Heart left ventricle (tissue), 16 donors: ENCODE measurements at regions not wholly inside any gene's neighbourhood (a gene's known extent, or its start where the extent isn't known, plus 50 kb on each side); places are given as distances from the start of the nearest gene placed in this dataset.

Source experiments
- ATAC-seq, 4 donors: fragments of 200-7000 bp; cut with Tn5 transposase; one replicate each; pipeline ENCODE4 v1.9.1; 2020 to 2022; ENCODE audit warnings: moderate library complexity in 4 of 4, mild to moderate bottlenecking in 3 of 4, moderate number of reproducible peaks in 1 of 4
- DNase-seq, 5 donors: peaks; one replicate each; pipeline ENCODE4 v3.0.0-alpha.2; 2020
- H3K27ac ChIP-seq, 12 donors: fragments of 200-600 bp; sonication (generic) in 4 of 12; one replicate each; pipeline versions ENCODE4 v1.5.0 to v1.8.0; 2016 to 2022; ENCODE audit warnings: mild to moderate bottlenecking in 2 of 12
- H3K27me3 ChIP-seq, 9 donors: fragments of 200-600 bp; sonication (generic) in 2 of 9; one replicate each; pipeline versions ENCODE4 v1.5.1 to v1.8.0; 2016 to 2022; ENCODE audit warnings: mild to moderate bottlenecking in 3 of 9
- H3K36me3 ChIP-seq, 9 donors: fragments of 200-600 bp; sonication (generic) in 2 of 9; one replicate each; pipeline versions ENCODE4 v1.5.0 to v1.8.0; 2018 to 2022; ENCODE audit warnings: mild to moderate bottlenecking in 2 of 9
- H3K4me1 ChIP-seq, 12 donors: fragments of 200-600 bp; sonication (generic) in 4 of 12; one replicate each; pipeline versions ENCODE4 v1.5.0 to v1.8.0; 2016 to 2022; ENCODE audit warnings: mild to moderate bottlenecking in 3 of 12
- H3K4me3 ChIP-seq, 12 donors: fragments of 200-600 bp; sonication (generic) in 4 of 12; one replicate each; pipeline versions ENCODE4 v1.5.0 to v1.8.0; 2017 to 2022; ENCODE audit warnings: mild to moderate bottlenecking in 9 of 12, moderate library complexity in 4 of 12
- H3K9me3 ChIP-seq, 12 donors: fragments of 200-600 bp; sonication (generic) in 4 of 12; one replicate each; pipeline versions ENCODE4 v1.5.0 to v1.8.0; 2016 to 2022; ENCODE audit warnings: mild to moderate bottlenecking in 1 of 12
- POLR2A ChIP-seq, 2 donors: fragments of 450-650 bp; IDR thresholded peaks; one replicate each; pipeline ENCODE4 v1.6.1; 2017; ENCODE audit warnings: antibody characterized with exemption in 2 of 2, mild to moderate bottlenecking in 2 of 2, moderate library complexity in 2 of 2
- WGBS, 4 donors: extraction: QIAGEN DNeasy Blood & Tissue Kit in 2 of 4; methylation state at CpG; one replicate each; pipeline versions ENCODE4 v1.1.5 to v1.1.7; 2013 to 2018; 5-methylcytosine and 5-hydroxymethylcytosine counted together
- intact Hi-C, 10 donors: fragments of 100-400 bp; cut with DNase I; formaldehyde crosslinking; loops; one replicate each; pipeline versions ENCODE4 v1.11.1 to v1.14.2; 2022
- TF ChIP-seq, protein P1 (sequence below), 12 donors: fragments of 200-600 bp; sonication (generic) in 4 of 12; IDR thresholded peaks; one replicate each; pipeline versions ENCODE4 v1.5.0 to v1.8.0; 2018 to 2022; ENCODE audit warnings: antibody characterized with exemption in 12 of 12, mild to moderate bottlenecking in 5 of 12
- donor health status: ischemic (EF 13 %, LVEDD 7.1; RV severe dilation, severe dysfunction).
- donor health status: healthy with polysubstance abuse.
- donor health status: DM: no; HTN: yes; CAD: no.
- donor health status: DM: no; HTN: no; CAD: no.
- donor health status: ischemic (EF 25% LVEDD 6.9; RV normal size, moderate dysfunction).
- donor health status: ischemic (EF 25% LVEDD 5.7; RV mildly dilated, moderate dysfunction).
- donor health status: healthy.
- donor health status: DM: yes; HTN: yes; CAD: no.
- donor health status: ischemic (EF 35%, LVEDD 5.7; RV mildly dilated, moderate dysfunction).
- donor health status: nonischemic (EF 11% LVEDD 7.7; RV severe dilation, severe dysfunction).
- donor health status: DM: yes; HTN: yes; CAD: no.
- donor health status: PGD.
- donor health status: ischemic (EF 29% LVEDD 5.4; RV normal size, mild dysfunction).
- donor health status: nonischemic (EF 23%, LVEDD 6.1; RV moderate dilation, normal function).

DNA sequence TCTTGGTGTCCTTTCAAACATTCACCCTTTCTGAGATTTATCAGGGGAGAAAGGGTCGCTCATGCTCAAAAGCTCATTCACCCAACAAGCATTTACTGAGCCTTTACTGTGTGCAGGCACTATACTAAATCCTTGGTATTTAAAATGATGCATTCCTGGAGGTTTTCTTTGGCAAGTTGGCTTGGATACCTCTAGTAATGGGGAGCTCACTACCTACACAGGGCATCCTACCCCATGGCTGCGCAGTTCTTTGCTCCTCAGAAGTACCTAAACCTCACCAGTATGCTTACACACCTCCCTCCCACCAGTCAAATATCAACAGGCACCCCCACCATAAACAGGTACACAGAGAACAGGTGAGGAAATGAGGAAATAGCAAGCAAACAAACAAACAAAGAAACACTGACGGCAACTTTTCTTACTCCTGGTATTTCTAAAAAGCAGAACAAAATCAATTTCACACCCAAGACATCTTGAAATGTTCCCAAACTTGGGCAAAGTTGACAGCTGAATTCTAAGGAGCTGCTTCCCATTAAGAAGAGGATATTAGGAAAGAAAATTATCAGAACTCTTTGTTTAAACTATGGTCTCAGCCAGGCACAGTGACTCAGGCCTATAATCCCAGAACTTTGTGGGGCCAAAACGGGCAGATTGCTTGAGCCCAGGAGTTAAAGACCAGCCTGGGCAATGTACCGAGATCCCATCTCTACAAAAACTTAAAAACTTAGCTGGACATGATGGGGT, 104.8 kb downstream of the PSMG1 start:
- H3K9me3 ChIP-seq: peaks cover 0 to 6% (median 0%) of the 10 kb centered on the region in 12 donors
- DNase-seq (no peak), ATAC-seq (no peak)
- no peaks in the 10 kb centered on the region for H3K27me3 ChIP-seq
- peak overlapping the region in 1 of 12 donors; percentile 77 for H3K27ac ChIP-seq
- WGBS, 4 donors: 94 to 98% (median 96%) methylated on average over 5 of the region's 5 CpGs
- intact Hi-C loops: loop anchor here in 1 of 10 donors (5.0 kb wide), 1 partner anchor 34 kb away; no protein-coding TSS in a partner anchor
- H3K4me1 ChIP-seq: peaks cover 0 to 41% (median 0%) of the 10 kb centered on the region in 12 donors
- H3K4me3 ChIP-seq: no peak overlapping the region
- H3K36me3 ChIP-seq: no peaks in the 10 kb centered on the region
- TF ChIP-seq POLR2A (IDR thresholded peaks at IDR 0.05): no peak
- TF ChIP-seq, protein P1, sequence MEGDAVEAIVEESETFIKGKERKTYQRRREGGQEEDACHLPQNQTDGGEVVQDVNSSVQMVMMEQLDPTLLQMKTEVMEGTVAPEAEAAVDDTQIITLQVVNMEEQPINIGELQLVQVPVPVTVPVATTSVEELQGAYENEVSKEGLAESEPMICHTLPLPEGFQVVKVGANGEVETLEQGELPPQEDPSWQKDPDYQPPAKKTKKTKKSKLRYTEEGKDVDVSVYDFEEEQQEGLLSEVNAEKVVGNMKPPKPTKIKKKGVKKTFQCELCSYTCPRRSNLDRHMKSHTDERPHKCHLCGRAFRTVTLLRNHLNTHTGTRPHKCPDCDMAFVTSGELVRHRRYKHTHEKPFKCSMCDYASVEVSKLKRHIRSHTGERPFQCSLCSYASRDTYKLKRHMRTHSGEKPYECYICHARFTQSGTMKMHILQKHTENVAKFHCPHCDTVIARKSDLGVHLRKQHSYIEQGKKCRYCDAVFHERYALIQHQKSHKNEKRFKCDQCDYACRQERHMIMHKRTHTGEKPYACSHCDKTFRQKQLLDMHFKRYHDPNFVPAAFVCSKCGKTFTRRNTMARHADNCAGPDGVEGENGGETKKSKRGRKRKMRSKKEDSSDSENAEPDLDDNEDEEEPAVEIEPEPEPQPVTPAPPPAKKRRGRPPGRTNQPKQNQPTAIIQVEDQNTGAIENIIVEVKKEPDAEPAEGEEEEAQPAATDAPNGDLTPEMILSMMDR (IDR thresholded peaks at IDR 0.05): no peak

DNA sequence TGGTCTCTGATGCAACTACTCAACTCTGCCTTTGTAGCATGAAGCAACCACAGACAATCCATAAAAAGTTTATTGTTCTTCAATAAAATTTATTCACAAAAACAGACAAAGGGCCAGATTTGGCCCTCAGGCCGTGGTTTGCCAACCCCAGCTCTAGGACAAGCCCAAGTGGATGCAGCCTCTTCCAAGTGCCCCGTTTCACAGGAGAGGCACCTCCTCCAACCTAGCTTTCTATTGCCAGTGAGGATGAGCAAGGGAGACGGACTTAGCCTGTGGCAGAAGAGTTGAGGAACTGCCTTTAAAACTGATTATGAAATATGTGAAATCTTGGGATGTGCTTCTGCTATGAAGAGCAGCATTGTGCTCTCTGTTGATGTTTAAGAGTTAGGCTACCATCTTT, 105.4 kb downstream of the PSMG1 start:
- Histone ChIP-seq H3K36me3 (no peaks in the 10 kb centered on the region), H3K9me3 (peaks cover 0 to 6% (median 0%) of the 10 kb centered on the region in 12 donors), H3K27ac (no peak overlapping the region), H3K27me3 (no peaks in the 10 kb centered on the region), H3K4me1 (peaks cover 0 to 35% (median under 1%) of the 10 kb centered on the region in 12 donors), H3K4me3 (no peak overlapping the region)
- no peak for ATAC-seq
- DNase-seq: no peak
- intact Hi-C loops: loop anchor here in 1 of 10 donors (5.0 kb wide), 1 partner anchor 34 kb away; no protein-coding TSS in a partner anchor
- no peak for TF ChIP-seq POLR2A (IDR thresholded peaks at IDR 0.05)
- TF ChIP-seq, protein P1 (IDR thresholded peaks at IDR 0.05): no peak
- 75 to 94% (median 94%) methylated on average over 3 of the region's 3 CpGs for WGBS, 4 donors

DNA sequence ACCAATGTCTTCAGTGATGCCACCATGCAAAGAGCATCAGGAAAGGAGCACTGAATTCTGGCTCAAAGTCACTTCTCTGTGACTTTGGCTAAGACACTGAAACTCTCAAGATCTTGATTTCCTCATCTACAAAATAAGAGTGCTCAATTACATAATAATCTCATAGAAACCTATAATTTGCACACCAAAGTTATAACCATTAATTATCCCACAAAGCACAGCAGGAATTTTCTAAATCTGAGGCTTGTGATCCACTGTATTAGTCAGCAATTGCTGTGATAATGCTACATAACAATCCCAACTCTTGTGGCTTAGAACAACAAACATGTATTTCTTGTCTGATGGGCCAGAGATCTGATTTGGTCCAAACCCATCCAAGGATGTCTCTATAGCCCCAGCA, 108.7 kb downstream of the PSMG1 start:
- no peak for ATAC-seq
- intact Hi-C loops: loop anchor here in 1 of 10 donors (5.0 kb wide), 1 partner anchor 342 kb away; no protein-coding TSS in a partner anchor

DNA sequence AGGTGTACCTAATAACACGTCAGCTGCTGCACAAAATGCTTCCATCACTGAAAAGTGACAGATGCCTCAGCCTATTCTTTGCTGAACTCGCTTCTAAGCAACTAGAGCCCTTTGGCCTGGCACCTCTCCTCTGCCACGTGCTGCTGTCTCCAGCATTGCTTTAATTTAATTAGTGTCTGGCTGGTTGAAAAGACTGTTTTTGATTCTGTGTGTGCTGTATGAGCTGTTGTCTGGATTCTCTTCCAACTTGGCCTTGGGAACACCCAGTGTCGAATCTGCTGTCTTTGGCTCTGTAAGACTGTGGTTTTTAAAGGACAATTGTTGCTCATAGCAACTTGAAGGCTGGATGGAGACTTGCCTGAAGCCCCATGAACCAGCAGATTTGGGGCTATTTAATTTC, 109.5 kb downstream of the PSMG1 start:
- H3K9me3 ChIP-seq: peaks cover 0 to 10% (median 0%) of the 10 kb centered on the region in 12 donors
- no peak for TF ChIP-seq POLR2A (IDR thresholded peaks at IDR 0.05)
- TF ChIP-seq, protein P1 (IDR thresholded peaks at IDR 0.05): no peak

More for the DNA sequence above, 108.7 kb downstream of the PSMG1 start:
- Histone ChIP-seq H3K27ac (peak overlapping the region in 1 of 12 donors; percentile 5), H3K27me3 (no peaks in the 10 kb centered on the region), H3K4me1 (peaks cover 0 to 29% (median 3%) of the 10 kb centered on the region in 12 donors), H3K4me3 (no peak overlapping the region), H3K9me3 (peaks cover 0 to 6% (median 0%) of the 10 kb centered on the region in 12 donors), H3K36me3 (no peaks in the 10 kb centered on the region)
- TF ChIP-seq POLR2A (IDR thresholded peaks at IDR 0.05): no peak
- TF ChIP-seq, protein P1 (IDR thresholded peaks at IDR 0.05): no peak
- DNase-seq: no peak

More for the DNA sequence above, 109.5 kb downstream of the PSMG1 start:
- intact Hi-C loops: loop anchor here in 1 of 10 donors (5.0 kb wide), 1 partner anchor 341 kb away; no protein-coding TSS in a partner anchor
- no peak for DNase-seq
- Histone ChIP-seq H3K27me3 (no peaks in the 10 kb centered on the region), H3K4me1 (peaks cover 0 to 29% (median 3%) of the 10 kb centered on the region in 12 donors), H3K4me3 (no peak overlapping the region), H3K36me3 (no peaks in the 10 kb centered on the region), H3K27ac (peak overlapping the region in 5 of 12 donors; percentile 17 to 62 (median 45))
- peak; percentile 42 to 85 (median 56) for ATAC-seq
- 76 to 91% (median 83%) methylated on average over 4 of the region's 4 CpGs for WGBS, 4 donors
